ENCODE measurements at regions not wholly inside any gene's neighbourhood (a gene's known extent, or its start where the extent isn't known, plus 50 kb on each side); places are given as distances from the start of the nearest gene placed in this dataset.

GRCh38 chr7:68503400-68503799 is 1094.9 kb upstream of the AUTS2 start:
- TF ChIP-seq, protein P1, sequence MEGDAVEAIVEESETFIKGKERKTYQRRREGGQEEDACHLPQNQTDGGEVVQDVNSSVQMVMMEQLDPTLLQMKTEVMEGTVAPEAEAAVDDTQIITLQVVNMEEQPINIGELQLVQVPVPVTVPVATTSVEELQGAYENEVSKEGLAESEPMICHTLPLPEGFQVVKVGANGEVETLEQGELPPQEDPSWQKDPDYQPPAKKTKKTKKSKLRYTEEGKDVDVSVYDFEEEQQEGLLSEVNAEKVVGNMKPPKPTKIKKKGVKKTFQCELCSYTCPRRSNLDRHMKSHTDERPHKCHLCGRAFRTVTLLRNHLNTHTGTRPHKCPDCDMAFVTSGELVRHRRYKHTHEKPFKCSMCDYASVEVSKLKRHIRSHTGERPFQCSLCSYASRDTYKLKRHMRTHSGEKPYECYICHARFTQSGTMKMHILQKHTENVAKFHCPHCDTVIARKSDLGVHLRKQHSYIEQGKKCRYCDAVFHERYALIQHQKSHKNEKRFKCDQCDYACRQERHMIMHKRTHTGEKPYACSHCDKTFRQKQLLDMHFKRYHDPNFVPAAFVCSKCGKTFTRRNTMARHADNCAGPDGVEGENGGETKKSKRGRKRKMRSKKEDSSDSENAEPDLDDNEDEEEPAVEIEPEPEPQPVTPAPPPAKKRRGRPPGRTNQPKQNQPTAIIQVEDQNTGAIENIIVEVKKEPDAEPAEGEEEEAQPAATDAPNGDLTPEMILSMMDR (conservative IDR thresholded peaks at IDR 0.05; ENCODE audit: low read depth, low read length) = no peak
- TF ChIP-seq EZH2 (IDR thresholded peaks at IDR 0.05; ENCODE audit: low read length, unreplicated experiment) = no peak
